ENCODE measurements at regions not wholly inside any gene's neighbourhood (a gene's known extent, or its start where the extent isn't known, plus 50 kb on each side); places are given as distances from the start of the nearest gene placed in this dataset.

DNA sequence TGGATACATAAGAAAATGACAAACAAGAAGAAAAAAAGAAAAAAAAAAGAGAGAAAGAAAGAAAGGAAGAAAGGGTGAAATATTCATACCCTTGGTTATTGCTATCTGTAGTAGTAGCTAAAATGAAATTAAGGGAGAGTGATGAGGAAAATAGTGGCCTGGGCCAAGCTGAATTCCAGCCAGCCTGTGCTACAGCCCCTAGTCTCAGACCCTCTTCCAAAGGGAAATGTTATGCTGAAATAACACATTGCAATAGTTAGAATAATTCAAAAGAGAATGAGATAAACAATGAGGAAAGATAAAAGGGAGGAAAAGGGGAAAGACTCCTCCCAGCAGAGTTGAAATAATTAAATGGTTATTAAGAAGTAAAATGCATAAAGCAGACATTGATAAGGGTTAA lies 268.4 kb upstream of the ROBO1 start:
- no peak overlapping the region for H3K4me3 ChIP-seq (ENCODE audit: low read depth, low read length)
- TF ChIP-seq, protein P1, sequence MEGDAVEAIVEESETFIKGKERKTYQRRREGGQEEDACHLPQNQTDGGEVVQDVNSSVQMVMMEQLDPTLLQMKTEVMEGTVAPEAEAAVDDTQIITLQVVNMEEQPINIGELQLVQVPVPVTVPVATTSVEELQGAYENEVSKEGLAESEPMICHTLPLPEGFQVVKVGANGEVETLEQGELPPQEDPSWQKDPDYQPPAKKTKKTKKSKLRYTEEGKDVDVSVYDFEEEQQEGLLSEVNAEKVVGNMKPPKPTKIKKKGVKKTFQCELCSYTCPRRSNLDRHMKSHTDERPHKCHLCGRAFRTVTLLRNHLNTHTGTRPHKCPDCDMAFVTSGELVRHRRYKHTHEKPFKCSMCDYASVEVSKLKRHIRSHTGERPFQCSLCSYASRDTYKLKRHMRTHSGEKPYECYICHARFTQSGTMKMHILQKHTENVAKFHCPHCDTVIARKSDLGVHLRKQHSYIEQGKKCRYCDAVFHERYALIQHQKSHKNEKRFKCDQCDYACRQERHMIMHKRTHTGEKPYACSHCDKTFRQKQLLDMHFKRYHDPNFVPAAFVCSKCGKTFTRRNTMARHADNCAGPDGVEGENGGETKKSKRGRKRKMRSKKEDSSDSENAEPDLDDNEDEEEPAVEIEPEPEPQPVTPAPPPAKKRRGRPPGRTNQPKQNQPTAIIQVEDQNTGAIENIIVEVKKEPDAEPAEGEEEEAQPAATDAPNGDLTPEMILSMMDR (IDR thresholded peaks at IDR 0.05; ENCODE audit: insufficient read depth, low read depth, low read length): no peak
- DNase-seq (ENCODE audit: low read depth): no peak

DNA sequence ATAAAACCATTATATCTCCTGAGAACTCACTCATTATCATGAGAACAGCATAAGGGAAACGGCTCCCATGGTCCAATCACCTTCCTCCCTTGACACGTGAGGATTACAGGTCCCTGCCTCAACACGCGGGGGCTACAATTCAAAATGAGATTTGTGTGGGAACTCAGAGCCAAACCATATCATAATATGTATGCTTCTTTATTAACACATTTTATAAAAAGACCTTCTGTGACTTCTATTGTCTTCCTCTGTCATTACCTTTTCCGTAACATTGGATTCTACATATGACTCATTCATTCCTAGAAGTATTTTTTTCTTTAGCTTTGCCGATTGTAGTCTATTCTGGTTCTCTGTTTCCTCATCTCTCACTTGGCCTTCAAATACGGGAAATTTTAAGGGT lies 267.2 kb upstream of the ROBO1 start:
- TF ChIP-seq, protein P1 (IDR thresholded peaks at IDR 0.05; ENCODE audit: insufficient read depth, low read depth, low read length): no peak
- H3K4me3 ChIP-seq (ENCODE audit: low read depth, low read length): no peak overlapping the region
- DNase-seq (ENCODE audit: low read depth): no peak

- DNase-seq (ENCODE audit: low read depth): no peak
- H3K4me3 ChIP-seq (ENCODE audit: low read depth, low read length): no peak overlapping the region
- TF ChIP-seq, protein P1 (IDR thresholded peaks at IDR 0.05; ENCODE audit: insufficient read depth, low read depth, low read length): no peak
Observed at GRCh38 chr3:80023010-80023409, 255.2 kb upstream of the ROBO1 start.

DNA sequence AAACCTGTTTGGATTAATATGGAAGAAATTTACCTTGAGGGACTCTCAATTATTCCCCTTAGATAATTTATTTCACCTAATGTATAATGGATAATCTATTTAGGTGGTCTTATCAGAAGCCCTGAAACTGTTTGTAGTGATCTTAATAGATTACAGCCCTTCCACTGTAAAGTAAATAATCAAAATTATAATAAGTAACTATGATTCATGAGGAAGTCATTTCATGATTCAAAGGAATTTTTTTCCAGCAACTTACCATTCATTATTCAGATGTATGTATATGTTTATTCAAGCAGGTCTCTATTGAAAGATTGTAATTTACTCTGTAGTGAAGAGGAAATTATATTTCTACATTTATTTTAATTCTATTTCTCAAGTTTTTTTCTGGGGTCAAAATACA lies 250.6 kb upstream of the ROBO1 start:
- TF ChIP-seq, protein P1 (IDR thresholded peaks at IDR 0.05; ENCODE audit: insufficient read depth, low read depth, low read length): no peak
- DNase-seq (ENCODE audit: low read depth): no peak
- H3K4me3 ChIP-seq (ENCODE audit: low read depth, low read length): no peak overlapping the region

GRCh38 chr3:80017369-80017768 lies 249.6 kb upstream of the ROBO1 start:
- no peak for DNase-seq (ENCODE audit: low read depth)
- TF ChIP-seq, protein P1 (IDR thresholded peaks at IDR 0.05; ENCODE audit: insufficient read depth, low read depth, low read length): no peak
- H3K4me3 ChIP-seq (ENCODE audit: low read depth, low read length): no peak overlapping the region

- no peak for DNase-seq (ENCODE audit: low read depth)
- TF ChIP-seq, protein P1 (IDR thresholded peaks at IDR 0.05; ENCODE audit: insufficient read depth, low read depth, low read length): no peak
- no peak overlapping the region for H3K4me3 ChIP-seq (ENCODE audit: low read depth, low read length)
Observed at GRCh38 chr3:80014576-80014975, 246.8 kb upstream of the ROBO1 start.

GRCh38 chr3:80010021-80010571 lies 242.3 kb upstream of the ROBO1 start:
- H3K4me3 ChIP-seq (ENCODE audit: low read depth, low read length): no peak overlapping the region
- no peak for DNase-seq (ENCODE audit: low read depth)
- TF ChIP-seq, protein P1 (IDR thresholded peaks at IDR 0.05; ENCODE audit: insufficient read depth, low read depth, low read length): no peak

Measured in fibroblast of villous mesenchyme (primary cell).